Stimulated activated naive CD4-positive, alpha-beta T cell treated with Interleukin-2 at 50 U/mL for 16 hours (primary cell): ENCODE measurements at regions not wholly inside any gene's neighbourhood (a gene's known extent, or its start where the extent isn't known, plus 50 kb on each side); places are given as distances from the start of the nearest gene placed in this dataset.

ENCODE experiments used
- DNase-seq: peaks from one replicate; lab custom pipeline; 2025; lab: John Stamatoyannopoulos, UW

GRCh38 chrX:42725196-42725595 is 52.8 kb downstream of the PPP1R2C start:
- DNase-seq, result no peak

- DNase-seq, result no peak
Measured at GRCh38 chrX:42720209-42720608, 57.8 kb downstream of the PPP1R2C start.

- DNase-seq, result no peak
Measured at GRCh38 chrX:42715701-42716262, 62.2 kb downstream of the PPP1R2C start.

- peak; percentile 4 for DNase-seq
Measured at GRCh38 chrX:42714981-42715700, 62.8 kb downstream of the PPP1R2C start.

- no peak for DNase-seq
Measured at GRCh38 chrX:42710452-42710851, 67.5 kb downstream of the PPP1R2C start.

- DNase-seq, result no peak
Measured at GRCh38 chrX:42708222-42708621, 69.7 kb downstream of the PPP1R2C start.

- DNase-seq, result no peak
Measured at GRCh38 chrX:42707742-42708141, 70.2 kb downstream of the PPP1R2C start.

GRCh38 chrX:42704454-42704853 is 73.5 kb downstream of the PPP1R2C start:
- DNase-seq, result no peak

- no peak for DNase-seq
Measured at GRCh38 chrX:42697544-42697943, 80.4 kb downstream of the PPP1R2C start.

- DNase-seq, result no peak
Measured at GRCh38 chrX:42696536-42697124, 81.3 kb downstream of the PPP1R2C start.

GRCh38 chrX:42695800-42696358 is 82.1 kb downstream of the PPP1R2C start:
- no peak for DNase-seq

GRCh38 chrX:42694260-42694815 is 83.6 kb downstream of the PPP1R2C start:
- no peak for DNase-seq

- DNase-seq, result no peak
Measured at GRCh38 chrX:42691196-42691595, 86.8 kb downstream of the PPP1R2C start.

- no peak for DNase-seq
Measured at GRCh38 chrX:42686706-42687105, 91.3 kb downstream of the PPP1R2C start.

- no peak for DNase-seq
Measured at GRCh38 chrX:42686296-42686695, 91.7 kb downstream of the PPP1R2C start.

GRCh38 chrX:42684065-42684464 is 93.9 kb downstream of the PPP1R2C start:
- no peak for DNase-seq

GRCh38 chrX:42680666-42681065 is 97.3 kb downstream of the PPP1R2C start:
- DNase-seq, result no peak

GRCh38 chrX:42678133-42678532 is 99.8 kb downstream of the PPP1R2C start:
- no peak for DNase-seq

GRCh38 chrX:42673301-42673810 is 104.6 kb downstream of the PPP1R2C start:
- no peak for DNase-seq

- DNase-seq, result no peak
Measured at GRCh38 chrX:42664680-42665079, 113.3 kb downstream of the PPP1R2C start.

GRCh38 chrX:42628471-42628870 is 149.5 kb downstream of the PPP1R2C start:
- DNase-seq, result no peak

GRCh38 chrX:42627891-42628290 is 150.1 kb downstream of the PPP1R2C start:
- DNase-seq, result no peak

- DNase-seq, result no peak
Measured at GRCh38 chrX:42624524-42624923, 153.4 kb downstream of the PPP1R2C start.
